HG02973 (cell line): ENCODE measurements at regions not wholly inside any gene's neighbourhood (a gene's known extent, or its start where the extent isn't known, plus 50 kb on each side); places are given as distances from the start of the nearest gene placed in this dataset.

Experiments used
- ATAC-seq: cut with Tn5 transposase; IDR thresholded peaks from one replicate; pipeline ENCODE4 v1.9.1; 2021; ENCODE audit warnings: moderate library complexity; ENCODE audit not compliant: unreplicated experiment

- ATAC-seq: no peak
These were observed 412.2 kb upstream of the TSHZ3 start for GRCh38 chr19:31761281-31761913.

DNA sequence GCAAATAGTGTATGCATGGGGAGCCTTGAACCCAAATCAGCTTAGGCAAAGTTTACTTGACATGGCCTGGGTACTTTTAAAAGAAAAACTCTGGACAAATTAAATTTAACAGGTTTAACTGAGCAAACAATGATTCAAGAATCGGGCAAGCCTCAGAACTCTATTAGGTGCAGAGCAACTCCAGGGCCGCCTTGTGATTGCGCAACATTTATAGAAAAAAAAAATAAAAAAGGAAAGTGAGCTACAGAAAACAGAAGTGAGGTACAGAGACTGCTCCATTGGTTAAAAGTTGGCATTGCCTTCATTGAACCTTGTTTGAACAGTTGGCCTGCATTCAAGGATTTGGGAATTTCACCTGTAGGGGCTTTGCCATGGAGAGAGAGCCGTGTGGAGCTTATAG is 421.0 kb upstream of the TSHZ3 start:
- no peak for ATAC-seq

DNA sequence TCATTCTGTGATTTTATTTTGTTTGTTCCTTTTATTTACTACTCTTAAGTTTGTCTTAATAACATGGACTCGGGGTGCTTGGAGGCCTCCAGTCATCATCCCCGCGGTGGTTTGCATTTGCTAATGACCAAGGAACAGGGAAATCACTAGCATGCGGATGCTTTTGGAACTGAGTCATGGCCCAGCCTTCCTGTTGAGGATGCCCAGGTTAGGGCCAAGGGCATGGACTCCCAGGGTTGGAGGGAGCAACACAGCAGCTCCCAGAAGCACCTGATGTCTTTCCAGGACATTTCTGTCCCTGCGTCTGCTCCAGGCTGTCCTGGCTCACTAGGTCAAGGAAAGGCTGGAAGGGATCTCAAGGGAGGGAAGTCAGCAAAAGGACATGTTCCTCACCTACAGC is 423.7 kb upstream of the TSHZ3 start:
- ATAC-seq: no peak

DNA sequence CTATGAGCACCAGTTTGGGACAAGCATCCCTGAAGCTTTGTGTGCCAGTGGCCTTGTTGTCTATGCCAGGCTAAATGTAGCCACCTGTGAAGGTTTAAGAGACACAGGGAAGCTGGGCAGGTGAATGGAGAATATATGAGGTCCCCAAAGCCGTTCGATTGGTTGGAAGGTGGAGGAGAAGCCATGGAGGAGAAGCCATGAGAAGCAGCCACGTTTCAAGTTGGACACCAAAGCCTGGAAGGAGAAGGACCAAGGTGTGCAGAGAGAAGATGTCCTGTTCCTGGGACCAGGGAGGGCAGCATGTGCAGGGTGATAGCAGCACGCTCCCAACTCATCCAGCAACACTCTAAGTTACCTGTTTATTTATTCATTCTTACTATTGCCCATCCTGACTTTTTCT is 432.3 kb upstream of the TSHZ3 start:
- no peak for ATAC-seq

- no peak for ATAC-seq
These were observed 434.4 kb upstream of the TSHZ3 start for GRCh38 chr19:31783592-31783991.

DNA sequence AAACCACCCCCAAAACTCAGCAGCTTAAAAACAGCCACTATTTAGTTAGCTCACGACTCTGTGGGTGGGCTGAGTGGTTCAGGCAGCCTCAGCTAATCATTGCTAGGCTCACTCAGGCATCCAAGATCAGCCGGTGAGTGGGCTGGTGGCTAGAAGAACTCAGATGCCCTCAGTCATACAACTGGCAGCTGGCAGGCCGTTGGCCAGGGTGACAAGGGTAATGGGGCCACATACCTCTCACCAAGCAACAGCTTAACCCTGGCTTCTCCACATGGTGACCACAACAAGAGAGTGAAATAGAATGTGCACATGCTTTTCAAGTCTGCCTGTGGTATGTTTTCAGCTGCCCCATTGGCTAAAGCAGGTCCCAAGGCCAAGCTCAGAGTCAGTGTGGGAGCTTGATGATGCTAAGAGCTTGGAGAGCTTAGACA is 435.4 kb upstream of the TSHZ3 start:
- ATAC-seq: no peak

DNA sequence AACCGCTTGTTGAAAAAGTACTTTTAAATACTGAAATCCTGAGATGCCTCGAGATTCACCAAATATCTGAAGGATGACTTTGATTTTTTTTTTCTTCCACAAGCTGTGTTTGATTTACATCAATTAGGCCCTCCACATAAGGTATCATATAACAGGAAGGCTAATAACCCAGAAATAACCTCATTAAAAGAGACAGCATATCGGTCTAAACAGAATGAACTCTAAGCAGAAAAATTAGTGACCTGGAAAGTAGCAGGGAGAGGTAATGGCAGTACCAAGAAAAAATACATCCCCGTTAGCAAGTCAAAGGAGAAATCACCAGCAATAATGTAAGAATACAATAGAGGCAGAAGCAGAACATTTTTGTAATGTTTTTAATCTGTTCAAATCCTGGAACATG is 452.4 kb upstream of the TSHZ3 start:
- no peak for ATAC-seq

DNA sequence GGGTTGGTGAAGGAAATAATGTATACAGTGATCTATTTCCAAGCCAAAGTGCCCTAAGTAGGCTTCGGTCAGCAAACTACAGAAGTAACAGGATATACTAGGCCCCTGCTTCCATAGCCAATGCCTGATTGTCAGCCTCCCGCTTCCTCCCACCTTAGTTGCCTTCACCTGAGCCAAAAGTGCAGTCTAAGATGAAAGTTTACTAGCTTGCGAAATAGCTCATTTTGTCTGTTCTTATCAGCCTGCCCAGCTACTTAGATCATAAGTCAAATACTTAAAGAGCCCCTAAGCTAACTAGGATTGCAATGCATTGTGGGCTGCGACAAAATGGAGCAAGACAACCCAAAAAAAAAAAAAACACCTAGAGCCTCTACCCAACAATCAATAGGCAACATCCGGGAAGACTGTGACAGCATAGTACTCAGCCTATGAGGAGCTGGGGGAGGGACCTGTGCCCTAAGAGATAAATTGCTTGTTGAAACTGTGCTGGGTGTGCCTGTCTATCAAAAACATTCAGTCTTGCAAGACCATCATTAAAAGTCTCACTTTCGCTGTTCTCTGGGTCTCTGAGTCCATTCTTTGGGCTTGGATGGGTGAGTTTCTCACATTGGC is 454.7 kb upstream of the TSHZ3 start:
- ATAC-seq: no peak

- ATAC-seq: no peak
These were observed 455.4 kb upstream of the TSHZ3 start for GRCh38 chr19:31804668-31805067.

DNA sequence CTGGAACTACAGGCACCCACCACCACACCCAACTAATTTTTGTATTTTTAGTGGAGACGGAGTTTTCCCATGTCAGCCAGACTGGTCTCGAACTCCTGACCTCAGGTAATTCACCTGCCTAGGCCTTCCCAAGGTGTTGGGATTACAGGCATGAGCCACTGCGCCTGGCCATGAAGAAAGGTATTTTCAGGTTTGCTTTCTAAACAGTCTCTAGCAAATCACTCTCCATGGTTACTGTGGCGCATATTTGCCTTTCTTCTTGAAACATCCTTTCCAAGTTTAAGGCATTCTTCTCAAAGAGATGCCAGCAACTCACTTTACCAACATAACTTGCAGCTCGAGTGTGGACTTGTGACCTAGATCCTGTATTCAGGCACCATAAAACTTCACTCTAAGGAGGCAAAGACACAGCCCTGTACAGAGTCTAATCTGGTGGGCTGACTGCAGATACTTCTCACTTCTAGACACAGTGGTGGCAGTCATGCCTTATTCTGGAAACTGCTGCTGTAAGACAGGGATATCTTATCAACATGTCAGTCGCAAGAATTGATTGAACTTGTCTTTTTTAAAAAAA is 461.4 kb upstream of the TSHZ3 start:
- ATAC-seq: no peak

DNA sequence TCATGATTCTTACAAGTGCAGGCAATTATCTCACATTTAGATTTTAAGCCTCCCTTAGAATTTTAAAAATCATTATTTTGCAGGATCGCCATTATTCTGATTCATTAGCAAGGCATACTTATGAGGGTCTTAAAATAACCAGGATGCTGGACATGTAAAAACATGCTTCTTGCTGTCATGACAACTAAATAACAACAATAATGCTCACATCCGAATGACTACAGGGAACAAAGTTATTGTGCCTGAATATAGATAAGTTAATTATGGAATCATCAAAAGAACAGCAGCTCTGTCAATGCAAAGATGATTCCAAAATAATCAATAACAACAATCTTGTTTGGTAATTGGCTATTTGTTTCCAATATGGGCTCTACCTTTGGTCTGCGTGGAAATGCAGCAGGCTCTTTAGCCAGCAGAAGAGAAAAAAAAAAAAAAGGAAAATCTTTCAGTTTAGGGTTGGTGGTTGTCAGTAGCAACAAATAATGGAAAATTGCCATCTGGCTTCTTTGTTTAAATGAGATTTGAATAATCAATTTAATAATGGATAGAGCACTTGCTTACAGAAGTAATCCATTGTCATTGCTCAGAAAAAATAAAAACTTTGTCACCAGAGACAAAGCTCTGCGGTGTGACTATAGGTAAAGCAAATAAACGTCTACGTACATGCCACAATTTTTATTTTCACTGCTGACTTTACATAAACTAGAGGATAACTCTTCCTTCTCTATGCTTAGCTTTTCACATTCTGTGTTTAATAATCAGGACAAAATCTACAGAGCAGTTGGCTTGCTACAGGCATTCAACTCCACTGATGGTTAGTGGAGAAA is 468.9 kb upstream of the TSHZ3 start:
- ATAC-seq: no peak

DNA sequence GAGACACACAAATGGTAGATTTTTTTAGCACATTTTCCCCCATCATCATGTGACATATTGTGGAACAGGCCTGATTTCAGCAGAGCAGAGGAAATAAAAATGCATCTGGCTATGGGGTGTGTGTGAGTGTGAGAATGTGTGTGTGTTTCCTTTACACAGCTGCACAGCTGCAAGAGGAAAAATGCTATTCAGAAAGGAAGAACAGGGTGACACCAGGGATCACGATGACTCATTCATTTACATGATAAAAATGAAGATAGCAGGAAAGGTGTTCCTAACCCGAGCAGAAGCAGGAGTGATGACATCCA is 469.5 kb upstream of the TSHZ3 start:
- no peak for ATAC-seq

DNA sequence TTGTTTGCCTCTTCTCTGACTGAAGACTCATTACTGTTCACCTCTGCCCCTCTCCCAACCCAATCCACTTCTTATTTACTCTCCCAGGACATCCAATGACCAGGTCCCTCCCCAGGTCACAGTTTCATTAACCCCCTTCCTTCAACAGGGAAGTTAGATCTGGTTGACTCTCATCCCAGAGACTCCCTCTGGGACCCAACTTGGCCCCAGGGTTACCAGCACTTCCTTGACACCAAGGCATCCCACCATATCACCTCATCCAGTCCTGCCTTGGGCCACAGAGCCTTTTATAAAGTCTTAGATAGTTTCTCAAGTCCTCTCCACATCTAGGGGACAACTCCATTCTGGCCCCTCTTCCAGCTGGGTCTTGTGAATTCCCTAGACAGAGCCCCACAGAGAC is 470.6 kb upstream of the TSHZ3 start:
- ATAC-seq: no peak

GRCh38 chr19:31821346-31821745 is 472.1 kb upstream of the TSHZ3 start:
- no peak for ATAC-seq

DNA sequence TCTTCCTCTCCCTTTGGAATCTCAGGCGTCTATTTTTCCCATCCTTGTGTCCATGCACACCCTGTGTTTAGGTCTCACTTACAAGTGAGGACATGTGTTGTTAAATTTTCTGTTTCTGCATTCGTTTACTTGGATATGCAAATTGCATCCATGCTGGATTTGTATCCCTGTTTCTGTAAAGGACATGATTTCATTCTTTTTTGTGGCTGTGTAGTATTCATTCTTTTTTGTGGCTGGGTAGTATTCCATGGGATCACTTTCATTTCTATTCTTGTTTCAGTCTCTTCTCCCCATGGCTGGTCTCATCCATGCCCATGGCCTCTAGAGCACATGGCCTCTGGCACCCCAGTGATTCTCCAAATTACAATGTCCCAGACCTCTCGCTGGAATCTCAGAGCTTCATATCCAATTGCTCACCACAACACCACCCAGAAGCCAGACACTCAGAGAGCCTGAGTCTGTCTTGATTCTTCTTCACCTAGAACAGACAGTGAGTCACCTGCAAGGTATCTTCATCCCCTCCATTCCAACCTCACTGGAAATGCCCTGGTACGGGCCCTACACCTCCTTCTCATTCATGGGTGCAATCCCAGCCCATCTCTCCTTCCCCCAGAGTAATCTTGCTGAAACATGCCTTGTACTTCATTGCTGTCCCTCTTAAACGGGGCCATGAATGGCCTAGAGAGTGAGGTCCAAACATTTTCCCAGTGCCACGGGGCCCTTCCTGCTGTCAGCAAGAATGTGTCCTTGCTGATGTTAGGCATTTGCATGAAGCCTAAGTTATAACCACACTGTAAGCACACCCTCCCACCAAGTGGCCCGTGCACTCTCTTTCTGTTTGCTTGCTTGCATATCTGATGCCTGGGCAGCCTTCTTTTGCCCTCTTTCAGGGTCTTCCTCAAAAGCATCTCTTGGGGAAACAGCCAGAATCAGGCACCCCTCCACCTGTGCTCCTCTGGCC is 476.2 kb upstream of the TSHZ3 start:
- ATAC-seq: no peak

DNA sequence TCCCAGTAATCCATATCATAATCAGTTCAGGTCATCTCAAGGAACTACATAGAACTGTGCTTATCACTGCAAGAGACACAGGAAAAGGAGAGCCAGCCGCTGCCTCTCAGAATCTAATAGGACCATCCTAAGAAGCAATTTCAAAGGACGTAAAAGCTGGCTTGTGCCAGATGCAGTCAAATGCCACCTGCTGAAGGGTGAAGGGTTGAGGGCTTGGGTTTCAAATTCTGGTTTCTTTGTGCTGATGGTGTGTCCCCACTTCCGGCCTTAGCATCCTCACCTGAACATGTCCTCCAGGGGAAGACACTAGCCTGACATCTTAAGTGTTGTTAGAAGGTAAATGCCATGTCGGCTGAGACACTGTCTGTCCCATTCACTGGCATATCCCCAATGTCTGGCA is 477.1 kb upstream of the TSHZ3 start:
- no peak for ATAC-seq

DNA sequence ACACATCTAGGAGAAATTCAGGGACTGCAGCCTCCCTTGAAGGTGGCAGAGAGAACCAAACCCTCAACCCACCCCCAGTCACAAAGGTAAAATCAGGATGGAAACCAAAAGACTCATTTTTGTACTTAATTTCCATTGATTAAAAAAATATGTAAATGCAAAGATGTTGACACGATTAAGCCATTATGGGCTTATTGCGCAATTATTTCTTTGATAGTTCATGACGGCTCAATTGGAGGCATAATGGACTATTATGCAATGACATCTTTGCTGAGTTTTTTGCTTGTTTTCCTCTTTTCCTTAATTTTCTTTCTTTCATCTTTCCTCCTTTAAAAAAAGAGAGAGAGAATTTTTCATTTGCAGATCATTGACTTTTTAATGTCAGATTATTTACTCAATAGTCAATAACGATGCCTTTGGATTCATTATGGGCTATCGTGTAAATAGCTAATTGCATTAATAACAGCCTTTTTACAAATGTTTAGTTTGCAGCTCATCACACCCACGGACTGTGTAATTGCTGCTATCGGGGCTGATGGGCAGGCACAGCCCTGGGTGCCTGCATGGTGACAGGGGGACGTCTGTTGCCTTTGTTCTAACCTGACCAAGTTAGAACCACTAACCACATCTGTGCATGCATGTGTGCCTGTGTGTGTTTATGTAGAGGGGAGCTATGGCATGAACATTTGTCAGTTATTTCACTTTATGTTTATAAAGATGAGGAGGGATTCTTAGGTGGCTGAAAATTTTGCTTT is 482.4 kb upstream of the TSHZ3 start:
- ATAC-seq: no peak

DNA sequence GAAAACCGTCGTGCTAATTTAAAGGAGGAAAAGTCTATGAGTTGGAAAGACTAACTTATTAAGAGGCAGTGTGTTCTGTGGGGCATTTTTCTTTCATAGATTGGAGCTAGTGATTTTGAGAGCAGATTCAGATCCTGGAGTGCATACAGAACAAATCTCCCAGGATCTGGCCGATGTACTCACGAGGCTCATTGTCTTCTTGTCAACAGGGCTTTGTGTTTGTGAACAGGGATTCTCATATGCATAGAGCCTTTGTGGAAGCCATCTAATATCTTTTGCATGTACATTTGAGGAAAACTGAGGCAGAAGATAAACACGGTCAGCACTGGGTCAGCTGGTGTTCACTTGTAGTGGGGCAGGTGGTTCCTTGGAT is 482.9 kb upstream of the TSHZ3 start:
- no peak for ATAC-seq

- no peak for ATAC-seq
These were observed 484.8 kb upstream of the TSHZ3 start for GRCh38 chr19:31834070-31834469.

DNA sequence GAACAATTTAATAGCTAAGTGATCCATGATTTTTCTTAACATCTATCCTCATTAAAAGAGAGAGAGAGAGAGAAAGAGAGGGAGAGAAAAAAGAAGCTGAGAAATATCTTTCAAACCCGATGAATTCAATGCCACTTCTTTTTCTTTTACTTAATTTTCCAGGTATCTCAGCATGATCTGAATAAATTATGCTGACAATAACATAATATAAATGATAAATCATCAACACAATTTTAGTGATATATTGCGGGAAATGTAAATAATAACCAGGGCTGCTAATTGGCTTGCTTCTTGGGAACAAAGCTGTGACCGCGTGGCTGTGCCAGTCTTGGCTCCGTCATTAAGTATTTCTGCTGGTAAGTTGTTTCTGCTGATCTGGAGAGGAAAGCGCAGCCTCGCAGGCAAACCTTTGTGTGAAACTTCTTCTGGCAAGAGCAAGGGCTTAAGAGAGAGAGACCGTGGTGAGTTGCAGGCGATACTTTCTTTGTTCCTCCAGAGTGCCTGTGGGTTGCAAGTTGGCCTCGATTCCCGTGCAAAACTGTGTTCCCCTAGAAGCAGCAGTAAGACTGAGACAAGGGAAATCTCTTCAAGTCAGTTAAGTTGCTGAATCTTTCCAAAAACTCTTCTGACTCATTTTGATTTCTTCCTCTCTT is 489.1 kb upstream of the TSHZ3 start:
- ATAC-seq: no peak
